GM19324 (cell line): ENCODE measurements at regions not wholly inside any gene's neighbourhood (a gene's known extent, or its start where the extent isn't known, plus 50 kb on each side); places are given as distances from the start of the nearest gene placed in this dataset.

Source experiments
- ATAC-seq: cut with Tn5 transposase; IDR thresholded peaks from one replicate; pipeline ENCODE4 v1.9.1; 2021; ENCODE audit warnings: mild to moderate bottlenecking, moderate library complexity; ENCODE audit not compliant: unreplicated experiment, low FRiP score

DNA sequence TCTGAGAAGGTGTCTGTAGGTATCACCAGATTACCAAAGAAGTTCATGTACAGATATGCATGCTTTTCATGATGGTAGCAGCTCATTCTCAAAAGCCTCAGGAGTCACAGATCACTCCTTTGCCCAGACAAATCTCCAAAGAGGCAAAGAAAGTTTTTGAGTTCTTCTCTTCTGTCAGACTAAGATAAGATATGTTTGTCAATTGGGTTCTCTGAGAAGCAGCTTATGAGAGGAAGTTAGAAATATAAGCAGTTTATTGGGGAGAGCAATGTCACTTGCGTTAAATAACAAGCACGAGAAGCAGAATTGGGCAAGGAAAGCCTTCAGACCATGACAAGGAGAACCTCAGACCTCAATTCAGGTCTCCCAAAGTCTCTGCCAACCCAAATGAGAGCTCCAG, 219.2 kb upstream of the KLF4 start:
- ATAC-seq, result no peak

GRCh38 chr9:107707915-107708441, 218.4 kb upstream of the KLF4 start:
- ATAC-seq, result no peak

DNA sequence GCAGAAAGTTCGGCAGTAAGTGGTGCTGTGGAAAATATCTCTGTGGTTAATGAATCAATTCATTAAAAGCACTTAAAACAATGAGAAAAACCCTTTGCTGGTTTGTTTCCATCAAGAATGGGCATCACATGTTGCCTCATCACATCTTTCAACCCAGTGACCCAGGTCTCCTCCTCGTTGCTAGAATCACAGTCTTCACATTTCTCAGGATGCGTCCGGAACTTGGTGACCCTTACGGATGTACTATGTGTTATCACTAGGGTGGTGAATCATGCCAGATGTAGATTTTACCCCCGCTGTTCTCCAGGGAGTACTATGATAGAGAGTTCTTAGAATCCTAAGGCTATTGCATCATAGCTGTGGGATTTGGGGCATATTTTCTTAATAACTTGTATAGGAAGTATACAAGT, 217.9 kb upstream of the KLF4 start:
- ATAC-seq, result no peak

DNA sequence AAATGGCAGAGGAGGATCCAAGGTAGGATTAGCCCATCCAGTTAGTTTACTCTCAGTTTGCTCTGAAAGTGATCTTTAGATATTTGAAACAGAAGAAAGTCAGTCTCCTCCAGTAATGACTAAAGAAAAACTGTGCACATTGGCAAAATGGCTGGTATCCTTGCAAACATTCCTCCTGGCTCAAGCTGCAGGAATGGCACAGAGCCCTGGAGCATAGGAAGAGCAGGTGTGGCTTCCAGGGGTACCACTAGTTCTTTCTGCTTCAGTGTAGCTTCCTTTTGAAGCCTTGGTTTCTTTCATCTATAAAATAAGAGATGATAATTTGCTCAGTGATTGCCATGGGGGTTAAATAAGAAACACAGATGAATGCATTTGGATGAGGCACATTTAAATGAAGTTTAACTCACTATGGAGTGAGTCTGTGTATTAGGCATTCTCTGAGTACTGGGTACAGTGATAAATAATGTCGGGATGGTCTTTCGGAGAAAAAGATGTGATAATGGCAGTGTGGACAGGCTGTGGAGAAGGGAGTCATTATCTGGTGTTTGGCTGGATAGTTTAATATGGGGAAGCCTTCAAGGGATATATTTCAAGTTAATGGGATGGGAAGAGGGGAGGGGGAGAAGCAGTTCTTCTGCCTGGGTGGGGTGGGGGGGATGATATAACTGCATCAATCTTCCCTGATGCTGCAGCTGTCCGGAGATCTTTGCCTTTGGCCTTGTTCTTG, 217.3 kb upstream of the KLF4 start:
- ATAC-seq, result no peak

- no peak for ATAC-seq
Observed at GRCh38 chr9:107705521-107705920, 216.0 kb upstream of the KLF4 start.

DNA sequence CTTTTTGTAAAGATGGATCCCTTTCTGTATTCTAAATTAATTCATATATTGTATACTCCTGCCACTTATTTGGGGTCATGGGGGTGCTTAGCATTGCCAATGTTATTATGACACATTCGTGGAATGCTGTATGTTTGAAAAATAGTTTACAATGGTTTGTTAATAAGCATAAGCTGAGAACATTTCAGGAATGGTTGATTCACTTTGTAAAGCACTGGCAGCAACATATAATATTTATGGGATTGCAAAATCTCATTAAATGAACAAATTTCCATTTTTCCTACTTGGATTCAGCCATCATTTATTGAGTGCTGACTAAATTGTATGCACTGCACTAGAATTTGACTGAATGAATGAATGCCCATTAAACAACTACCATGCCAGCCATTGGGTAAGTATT, 215.2 kb upstream of the KLF4 start:
- ATAC-seq, result no peak

GRCh38 chr9:107703651-107704050, 214.1 kb upstream of the KLF4 start:
- no peak for ATAC-seq

- no peak for ATAC-seq
Observed at GRCh38 chr9:107700847-107701246, 211.3 kb upstream of the KLF4 start.

- no peak for ATAC-seq
Observed at GRCh38 chr9:107699231-107699630, 209.7 kb upstream of the KLF4 start.

GRCh38 chr9:107698779-107699178, 209.2 kb upstream of the KLF4 start:
- ATAC-seq, result no peak

GRCh38 chr9:107696302-107696701, 206.7 kb upstream of the KLF4 start:
- ATAC-seq, result no peak

GRCh38 chr9:107694390-107694789, 204.8 kb upstream of the KLF4 start:
- ATAC-seq, result no peak

GRCh38 chr9:107693625-107694326, 204.2 kb upstream of the KLF4 start:
- ATAC-seq, result no peak

DNA sequence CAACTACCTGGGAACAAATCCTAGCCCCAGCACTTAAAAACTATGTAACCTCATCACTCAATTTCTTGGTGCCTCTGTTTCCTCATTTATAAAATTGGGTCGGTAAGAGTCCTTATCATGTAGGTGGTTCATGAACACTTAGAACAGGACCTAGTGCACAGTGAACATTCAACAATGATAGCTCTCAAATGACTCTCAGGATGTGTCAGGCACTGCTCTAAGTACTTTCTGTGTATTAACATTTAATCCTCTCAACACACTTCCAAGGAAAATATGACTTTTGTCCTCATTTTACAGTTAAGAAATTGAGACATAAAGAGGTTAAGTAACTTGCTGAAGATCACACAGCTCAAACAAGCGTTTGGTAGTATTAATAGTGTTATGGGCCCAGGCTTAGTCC, 202.1 kb upstream of the KLF4 start:
- no peak for ATAC-seq

- ATAC-seq, result no peak
Observed at GRCh38 chr9:107690021-107690420, 200.5 kb upstream of the KLF4 start.

GRCh38 chr9:107688728-107689127, 199.2 kb upstream of the KLF4 start:
- no peak for ATAC-seq

DNA sequence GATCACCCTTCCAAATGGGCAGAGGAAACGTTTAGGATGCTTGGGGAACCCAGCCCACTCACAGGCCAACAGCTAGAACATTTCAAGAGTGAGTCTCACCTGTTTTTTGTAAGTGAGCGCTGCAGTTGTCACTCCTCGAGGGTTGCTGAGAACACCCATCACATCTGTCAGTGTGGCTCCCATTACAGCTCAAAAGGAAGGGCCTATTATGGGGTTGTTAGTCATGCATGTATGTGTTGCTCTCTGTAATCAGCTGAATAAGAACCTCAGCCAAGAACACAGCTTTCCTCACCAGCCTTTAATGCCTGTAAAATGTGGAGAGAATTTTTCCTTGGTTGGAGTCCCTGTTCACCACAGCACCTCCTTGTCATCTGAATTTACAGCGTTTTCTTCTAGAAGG, 196.3 kb upstream of the KLF4 start:
- no peak for ATAC-seq

DNA sequence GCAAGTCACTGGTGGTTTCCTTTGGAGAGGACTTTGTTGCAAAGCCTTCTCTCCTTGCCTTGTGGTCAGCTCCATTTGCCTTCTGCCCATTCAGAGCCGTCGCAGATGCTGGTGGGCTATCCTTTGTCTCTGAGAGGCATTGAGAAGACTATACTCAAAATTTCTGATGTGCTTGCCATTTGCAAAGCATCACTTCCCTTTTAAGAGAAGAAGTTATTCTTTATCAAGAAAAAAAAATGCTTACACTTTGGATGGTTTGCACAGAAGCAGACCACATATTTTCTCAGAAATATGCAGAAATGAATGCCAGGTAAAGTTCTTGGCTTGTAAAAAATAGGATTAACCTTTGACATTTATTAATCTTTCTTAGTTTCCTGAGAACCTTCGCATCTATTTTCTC, 195.8 kb upstream of the KLF4 start:
- ATAC-seq, result no peak

GRCh38 chr9:107684224-107684623, 194.7 kb upstream of the KLF4 start:
- no peak for ATAC-seq

GRCh38 chr9:107683566-107683965, 194.0 kb upstream of the KLF4 start:
- no peak for ATAC-seq

DNA sequence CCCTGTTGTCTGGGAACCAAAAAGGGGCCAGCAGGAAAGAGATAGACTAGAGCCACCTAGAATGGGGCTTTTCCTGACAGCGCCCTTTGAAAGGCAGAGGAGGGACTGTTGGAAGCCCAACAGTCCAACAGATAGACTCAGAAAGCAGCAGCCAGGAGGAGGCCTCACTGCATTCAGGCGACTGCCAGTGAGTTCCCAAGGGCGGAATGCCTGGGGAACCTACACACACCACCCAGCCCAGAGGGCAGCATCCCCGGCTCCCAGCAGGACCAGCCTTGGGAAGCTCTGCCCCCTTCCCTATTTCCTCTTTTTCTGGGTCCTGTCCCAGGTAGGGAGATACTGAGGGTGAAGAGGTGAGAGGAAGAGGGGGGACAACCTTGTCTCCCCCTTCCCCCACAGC, 192.4 kb upstream of the KLF4 start:
- ATAC-seq, result no peak
